GM18508 (cell line): ENCODE measurements at regions not wholly inside any gene's neighbourhood (a gene's known extent, or its start where the extent isn't known, plus 50 kb on each side); places are given as distances from the start of the nearest gene placed in this dataset.
A peak's percentile ranks its signal among the peaks of the same experiment; 100 is the strongest.

Source experiments
- ATAC-seq: cut with Tn5 transposase; IDR thresholded peaks from one replicate; pipeline ENCODE4 v1.9.1; 2021; ENCODE audit warnings: moderate number of reproducible peaks; ENCODE audit not compliant: insufficient read depth, unreplicated experiment

DNA sequence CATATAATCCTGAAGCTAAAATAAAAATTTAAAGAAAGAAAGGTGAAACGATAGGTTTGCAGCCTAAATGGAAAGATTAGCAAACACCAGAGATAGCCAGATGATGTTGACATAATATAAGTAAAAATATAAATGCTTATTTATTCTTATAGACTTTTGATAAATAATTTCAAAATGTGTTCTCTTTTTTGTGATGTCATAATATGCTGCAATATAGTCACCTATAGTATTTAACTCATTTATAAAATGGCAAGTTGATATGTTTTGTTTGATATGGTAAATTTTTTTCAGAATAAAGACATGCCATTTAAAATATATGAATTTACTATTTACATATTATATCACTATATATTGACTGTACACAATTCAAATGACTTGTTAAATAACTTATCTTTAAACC lies 813.4 kb downstream of the LRFN5 start:
- no peak for ATAC-seq

DNA sequence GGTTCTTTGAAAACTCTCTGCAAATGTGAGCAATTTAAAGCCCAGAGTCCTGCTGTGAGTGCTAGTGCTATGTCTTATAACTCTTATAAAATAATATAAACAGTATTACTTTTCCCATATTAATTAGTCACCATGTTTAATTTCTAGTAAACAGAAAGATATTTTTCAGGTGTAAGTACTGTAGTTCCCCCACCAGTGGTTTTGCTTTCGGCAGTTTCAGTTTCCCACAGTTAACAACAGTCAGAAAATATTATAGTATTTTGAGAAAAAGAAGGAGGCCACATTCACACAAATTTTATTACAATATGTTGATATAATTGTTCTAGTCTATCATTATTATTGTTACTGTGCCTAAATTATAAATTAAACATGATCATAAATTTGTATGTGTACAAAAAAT lies 800.5 kb downstream of the LRFN5 start:
- no peak for ATAC-seq

DNA sequence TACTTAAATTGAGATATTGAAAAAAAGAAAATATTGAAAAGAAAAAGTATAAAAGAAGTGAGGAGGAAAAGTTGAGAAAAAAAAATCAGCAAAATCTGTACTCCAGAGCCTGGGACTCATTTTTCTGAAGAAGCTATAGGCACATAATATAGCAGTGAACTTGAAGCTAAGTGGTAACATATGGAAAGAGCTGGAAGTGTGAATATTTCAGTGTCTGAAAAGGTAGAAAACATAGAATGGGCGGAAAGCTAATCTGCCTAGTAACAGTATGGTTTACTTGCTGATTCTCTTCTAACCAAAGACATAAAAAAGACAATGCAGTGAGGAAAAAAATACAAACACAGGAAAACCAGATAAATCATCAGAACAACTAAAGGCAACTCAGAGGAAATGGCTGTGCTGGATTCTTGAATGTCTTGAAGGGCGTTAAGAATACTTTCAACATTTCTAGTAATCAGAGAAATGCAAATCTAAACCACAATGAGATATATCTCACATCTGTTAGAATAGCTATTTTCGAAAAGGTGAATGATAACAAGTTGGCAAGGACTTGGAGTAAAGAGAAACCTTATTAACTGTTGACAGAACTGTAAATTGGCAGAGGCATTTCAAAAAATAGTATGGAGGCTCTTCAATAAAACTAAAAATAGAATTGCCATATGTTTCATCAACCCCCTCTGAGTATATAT lies 784.6 kb downstream of the LRFN5 start:
- no peak for ATAC-seq

DNA sequence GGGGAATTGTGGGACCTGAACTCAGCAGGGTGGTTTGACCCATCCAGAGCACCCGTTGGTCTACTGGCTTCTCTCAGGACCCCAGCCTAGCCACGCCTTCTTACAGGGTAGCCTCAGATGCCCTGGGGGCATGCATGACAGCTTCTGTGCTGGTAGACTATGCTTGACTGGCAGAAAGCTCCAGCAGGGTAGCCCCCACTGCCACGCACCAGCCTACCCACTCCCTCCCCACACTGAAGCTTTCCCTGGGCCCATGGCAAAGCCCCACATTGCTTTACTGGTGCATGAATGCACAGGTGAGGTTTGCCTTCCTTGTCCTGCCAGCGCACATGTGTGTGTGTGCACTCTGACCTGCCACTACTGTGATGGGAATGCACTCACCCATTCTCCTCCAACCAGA lies 772.2 kb downstream of the LRFN5 start:
- ATAC-seq = no peak

DNA sequence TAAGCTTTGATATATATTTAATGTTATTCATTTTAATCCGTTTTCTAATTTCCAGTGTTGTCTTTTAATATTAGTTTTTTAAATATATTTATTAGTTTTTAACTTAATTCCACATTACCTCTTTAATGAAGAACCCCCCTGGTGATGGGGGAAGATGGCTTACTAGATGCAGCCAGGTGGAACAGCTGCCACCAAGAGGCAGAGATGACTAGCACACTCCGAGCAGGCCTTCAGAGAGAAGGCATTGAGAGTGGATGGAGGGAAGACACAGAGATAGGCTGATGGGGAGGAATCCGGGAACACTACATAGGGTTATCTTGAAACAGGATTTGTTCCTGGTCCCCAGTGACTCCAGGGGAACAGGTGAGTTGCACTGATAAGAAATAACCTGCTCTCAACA lies 771.6 kb downstream of the LRFN5 start:
- ATAC-seq = no peak

DNA sequence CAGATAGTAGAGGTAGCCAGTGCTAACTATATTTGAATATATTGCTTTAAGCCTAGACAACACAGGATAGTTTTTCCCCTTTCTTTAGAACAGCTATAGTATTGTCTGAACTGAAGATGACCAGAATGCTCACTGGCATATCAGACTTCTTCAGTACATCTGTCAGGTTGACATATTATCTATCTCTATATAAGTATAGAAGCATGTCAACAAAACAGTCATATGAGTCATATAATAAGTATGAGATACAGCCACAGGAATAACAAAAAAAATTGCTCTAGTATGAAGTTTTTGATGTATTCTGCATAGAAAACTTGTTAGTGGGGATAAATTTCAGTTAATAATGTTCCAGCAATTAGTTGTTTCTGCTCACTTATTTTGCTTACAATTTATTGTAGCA lies 767.7 kb downstream of the LRFN5 start:
- ATAC-seq = no peak

DNA sequence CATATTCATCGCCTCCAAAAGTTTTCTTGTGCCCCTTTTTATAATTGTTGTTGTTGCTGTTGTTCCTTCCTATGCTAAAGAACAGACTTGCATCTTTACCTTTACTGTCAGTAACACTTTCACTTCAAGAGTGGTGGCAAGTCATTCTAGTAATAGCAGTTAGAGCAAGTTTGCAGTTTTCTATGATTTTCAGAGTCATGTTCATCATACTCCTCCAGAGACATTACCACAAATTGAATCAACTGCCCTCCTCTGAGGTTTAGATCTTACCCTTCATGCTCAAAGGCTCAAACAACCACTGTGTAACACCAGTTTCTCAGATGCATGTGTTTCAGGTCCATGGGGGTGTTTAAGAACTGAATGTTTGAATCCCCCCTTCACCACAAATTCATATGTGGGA lies 763.4 kb downstream of the LRFN5 start:
- ATAC-seq = no peak

DNA sequence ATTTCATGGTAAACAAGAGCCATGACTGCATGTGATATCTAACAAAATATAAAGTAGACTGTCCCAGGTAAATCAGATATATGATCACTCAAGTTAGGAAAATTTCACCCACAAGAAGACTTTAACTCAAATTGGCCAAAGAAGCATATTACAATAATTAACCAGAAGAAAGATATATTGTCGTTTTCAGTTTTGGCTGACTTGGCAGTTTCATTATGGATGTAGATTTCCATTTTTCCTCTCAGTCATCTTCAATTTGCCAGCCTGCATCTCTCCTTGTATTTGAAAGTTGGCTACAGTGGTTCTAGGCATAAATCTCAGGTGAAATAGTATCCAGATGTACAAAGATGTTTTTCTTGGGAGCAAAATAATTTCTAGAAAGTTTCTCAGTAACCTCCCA lies 761.6 kb downstream of the LRFN5 start:
- no peak for ATAC-seq

DNA sequence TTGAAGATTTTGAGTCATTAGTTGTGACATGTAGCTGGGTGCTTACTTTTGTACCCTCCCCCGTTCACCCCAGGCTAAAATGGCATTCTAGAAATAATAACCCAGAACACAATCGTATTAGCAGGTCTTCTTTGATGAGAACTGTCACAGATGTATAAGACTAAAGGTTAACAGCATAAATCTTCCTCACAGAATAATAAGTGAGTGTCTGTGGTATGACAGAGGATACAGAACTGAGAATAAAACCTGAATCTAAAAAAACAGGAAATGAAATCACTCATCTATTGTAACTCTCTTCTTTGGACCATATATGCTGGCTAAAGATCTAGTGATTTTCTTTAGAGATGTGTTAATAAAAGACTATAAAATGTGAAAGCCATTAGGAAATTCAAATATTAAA lies 746.6 kb downstream of the LRFN5 start:
- ATAC-seq = peak; percentile 83

DNA sequence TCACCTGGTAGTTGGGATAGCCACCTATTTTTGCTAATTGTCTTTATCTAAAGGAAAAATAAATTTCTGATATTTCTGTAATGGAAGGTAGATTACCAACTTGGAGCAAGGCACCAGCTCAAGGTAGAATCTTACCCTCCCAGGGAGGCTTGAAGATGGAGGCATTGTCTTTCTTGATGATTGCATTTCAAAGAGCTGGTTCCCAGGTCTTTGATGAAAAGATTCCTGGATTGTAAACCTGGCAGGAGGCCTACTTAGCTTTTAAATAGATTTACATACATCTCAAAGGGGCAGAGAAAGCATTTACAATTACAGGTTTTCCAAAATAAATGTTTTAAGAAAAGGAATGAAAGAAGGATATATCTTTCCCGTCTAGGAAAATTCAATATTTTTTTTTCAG lies 729.2 kb downstream of the LRFN5 start:
- no peak for ATAC-seq

DNA sequence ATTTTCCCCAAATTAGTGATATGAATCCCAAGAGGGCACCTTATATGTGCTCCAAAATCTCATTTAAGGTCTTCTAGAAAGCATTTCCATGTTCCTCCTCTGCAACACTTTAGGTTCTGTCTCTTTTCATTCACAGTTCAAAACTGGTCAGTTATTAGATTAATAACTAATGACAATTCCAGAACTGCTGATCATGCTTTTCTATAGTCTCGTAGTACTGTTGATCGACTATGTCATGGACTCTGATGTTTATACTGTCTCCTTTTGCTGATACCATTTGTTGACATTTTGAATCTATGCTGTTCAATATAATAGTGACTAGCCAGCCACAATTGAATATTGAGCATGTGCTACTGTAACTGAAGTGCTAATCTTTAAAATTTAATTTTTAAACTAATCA lies 728.3 kb downstream of the LRFN5 start:
- ATAC-seq = no peak

DNA sequence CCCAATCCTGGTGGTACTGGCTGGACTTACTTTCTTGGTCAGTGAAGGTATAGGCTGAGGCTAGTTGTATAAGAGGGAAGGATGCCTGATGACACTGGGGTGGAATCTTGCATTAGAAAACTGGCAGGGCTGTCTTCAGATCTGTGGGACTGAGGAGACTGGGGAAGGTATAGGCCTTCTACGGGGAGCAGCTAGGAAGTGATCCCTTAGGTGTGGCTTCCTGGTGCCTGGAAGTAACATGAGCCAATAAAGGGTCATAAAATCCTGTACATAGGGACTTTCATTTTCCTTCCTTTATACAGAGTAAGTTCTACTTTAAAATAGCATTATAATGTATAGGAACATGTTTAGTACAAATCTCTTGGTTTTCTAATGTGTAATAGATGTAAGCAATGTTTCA lies 716.8 kb downstream of the LRFN5 start:
- ATAC-seq = no peak

DNA sequence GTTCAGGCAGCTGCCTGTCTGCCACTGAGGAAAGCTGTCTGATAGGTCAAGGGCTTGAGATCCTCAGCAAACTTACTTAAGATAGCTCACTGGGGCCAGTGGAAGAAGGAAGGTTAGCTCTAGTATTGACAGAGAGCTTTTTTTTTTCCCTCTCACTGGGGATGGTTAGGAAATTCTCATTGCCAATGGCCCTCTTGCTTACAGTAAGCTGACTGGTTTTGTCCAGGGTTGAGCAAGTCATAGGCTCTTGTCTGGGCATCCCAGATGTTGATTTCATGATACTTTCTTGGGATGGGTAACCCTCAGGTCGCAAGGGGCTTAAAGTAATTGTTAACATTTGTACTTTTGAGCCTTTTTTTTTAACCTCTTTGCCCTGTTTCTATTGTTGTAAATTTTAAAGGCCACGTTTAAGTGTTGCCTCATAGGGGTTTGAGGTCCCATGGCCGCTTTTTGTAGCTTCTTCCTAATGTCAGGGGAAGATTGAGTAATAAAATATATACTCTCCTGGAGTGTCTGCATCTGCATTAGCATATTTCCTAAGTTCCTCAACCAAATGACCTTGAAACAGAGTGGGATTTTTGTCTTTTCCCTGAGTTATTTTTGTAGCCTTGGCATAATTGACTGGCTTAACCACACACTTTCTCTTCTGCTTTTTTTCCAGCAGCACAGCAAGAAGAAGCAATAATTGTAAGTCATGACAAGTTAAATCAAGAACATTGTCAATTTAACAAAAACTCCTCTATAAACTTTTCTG lies 716.0 kb downstream of the LRFN5 start:
- ATAC-seq = no peak

DNA sequence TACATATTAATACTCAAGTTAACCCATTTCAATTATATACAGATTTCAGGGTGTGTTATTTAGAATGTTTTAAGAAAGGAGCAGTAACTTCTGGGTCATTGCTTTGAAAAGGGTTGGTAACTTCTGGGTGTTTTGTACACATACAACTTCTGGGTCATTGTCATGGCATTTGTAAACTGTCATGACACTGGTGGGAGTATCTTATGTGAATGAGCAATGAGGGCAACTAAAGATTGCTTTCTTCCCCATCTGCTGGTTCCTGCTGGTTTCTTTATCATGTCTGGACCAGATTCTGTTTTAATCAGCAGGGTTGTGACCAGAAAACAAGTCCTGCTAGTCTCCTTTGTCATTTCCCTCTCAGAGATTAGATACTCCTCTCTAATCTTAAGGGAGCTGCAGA lies 713.3 kb downstream of the LRFN5 start:
- ATAC-seq = no peak

DNA sequence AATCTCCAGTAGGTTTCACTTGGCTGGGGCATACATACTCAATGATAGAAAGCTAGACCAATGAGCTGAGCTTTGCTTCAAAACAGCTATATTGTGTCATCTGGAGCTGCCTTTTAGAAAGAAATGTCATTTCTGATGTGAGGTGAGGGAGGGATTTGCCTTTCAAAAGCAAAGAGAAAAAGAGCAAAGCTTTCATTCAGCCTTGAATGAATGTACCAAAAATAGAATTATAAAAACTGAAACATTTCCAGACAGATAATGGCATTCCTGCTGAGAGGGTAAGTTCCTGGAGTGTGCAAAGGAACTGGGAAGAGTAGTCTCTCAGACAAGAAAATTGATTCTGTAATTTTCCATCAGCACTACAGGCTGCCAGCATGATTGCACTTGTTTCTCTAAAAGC lies 710.0 kb downstream of the LRFN5 start:
- ATAC-seq = no peak

DNA sequence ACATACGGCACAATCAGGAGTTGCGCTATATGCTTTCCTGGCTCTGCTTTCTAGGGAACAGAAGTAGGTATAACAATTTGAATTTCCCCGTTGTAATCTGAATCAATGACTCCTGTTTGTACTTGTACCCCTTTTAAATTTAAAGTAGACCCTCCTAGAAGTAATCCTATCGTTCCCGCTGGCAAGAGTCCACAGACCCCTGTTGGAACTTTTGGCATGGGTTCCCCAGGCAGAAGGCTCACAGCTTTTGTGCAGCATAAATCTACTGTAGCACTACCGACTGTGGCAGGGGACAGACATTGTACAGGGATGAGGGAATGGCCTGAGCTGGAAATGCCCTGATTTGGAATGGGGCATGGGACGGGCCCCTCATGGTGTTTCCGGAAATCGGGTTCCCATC lies 705.2 kb downstream of the LRFN5 start:
- ATAC-seq = no peak

DNA sequence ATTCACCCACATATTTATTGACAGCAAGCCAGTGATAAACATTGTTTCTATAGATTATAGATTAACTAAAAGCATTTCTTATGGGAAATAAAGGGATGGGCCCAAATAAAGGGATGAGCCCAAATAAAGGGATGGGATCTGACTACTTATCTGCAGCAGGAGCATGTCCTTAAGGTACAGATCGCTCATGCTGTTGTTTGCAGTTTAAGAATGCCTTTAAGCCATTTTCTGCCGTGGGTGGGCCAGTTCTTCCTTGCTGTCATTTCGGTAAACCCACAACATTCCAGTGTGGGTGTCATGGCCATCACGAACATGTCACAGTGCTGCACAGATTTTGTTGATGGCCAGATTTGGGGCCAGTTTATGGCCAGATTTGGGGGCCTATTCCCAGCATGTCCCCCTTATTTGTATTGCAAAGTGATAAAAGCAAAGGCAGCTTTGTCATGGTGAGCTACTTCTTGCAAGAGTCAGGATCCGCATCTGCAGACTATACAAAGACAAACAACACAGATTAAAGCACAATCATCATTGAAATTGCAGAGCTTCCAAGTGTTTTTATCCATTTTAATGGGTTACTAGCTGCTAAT lies 700.7 kb downstream of the LRFN5 start:
- no peak for ATAC-seq

DNA sequence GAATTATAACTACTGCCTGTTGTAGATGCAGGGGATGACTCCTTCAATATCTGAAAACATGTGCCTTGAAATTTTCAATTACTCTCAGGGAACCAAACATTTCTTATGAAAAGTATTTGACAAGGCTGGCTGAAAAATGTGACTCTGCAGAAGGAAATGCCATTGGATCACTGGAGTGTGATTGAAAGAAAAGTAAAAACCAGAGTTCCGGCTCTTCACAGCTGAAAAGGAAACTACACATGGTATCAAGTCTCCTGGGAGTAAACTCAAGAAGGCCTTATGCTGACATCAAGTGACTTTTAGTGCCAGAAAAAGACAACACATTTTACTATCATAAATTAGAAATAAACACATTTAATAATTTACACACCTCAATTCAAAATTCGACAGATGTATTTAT lies 693.0 kb downstream of the LRFN5 start:
- peak; percentile 97 for ATAC-seq

DNA sequence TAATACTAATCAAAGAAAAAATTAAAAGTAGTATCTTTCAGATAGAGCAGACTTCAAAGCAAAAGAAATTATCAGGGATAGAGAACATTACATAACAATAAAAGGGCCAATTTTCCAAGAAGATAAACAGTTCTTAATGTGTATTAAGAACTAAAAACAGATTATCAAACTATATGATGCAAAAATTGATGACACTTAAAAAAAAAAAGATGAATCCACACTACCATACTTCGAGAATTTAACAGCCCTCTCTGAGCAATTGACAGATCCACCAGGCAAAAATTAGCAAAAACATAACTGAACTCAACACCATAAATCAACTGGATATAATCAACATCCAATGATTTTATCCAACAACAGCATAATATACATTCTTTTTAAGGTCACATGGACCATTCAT lies 686.5 kb downstream of the LRFN5 start:
- ATAC-seq = no peak

DNA sequence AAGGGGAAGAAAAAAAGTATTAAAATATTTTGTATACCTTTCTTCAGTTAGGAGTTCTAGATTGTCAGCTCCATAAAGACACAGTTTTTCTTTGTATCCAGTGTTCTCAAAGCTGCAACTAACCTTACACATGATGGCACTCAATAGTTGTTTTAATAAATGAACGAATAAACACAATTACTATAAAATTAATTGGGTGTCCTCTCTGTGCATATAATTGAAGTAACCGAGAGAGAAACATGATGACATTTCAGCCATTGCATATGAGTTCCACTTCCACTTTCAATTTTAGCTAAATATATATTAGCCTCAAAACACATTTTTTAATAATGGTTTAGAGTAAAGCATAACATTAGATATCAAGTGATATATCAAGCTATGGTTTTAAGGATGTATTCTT lies 671.2 kb downstream of the LRFN5 start:
- ATAC-seq = no peak

DNA sequence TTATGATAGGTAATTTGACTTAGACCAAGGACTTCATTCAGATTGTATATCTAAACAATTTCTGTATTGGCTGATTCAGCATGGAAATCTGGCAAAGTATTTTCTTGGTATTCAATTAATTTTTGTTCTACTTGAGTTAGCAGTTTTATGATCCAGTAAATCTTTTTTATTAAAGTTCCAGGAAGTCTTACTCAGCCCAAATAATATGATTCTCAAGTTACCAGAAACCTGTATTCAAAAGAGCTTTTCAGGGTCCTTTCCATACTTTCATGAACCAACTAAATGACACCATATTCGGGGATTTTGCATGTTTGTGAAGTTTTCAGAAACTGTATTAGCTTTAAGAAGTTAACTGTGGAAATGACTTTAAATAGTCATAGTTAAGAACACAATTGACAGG lies 662.6 kb downstream of the LRFN5 start:
- ATAC-seq = no peak

DNA sequence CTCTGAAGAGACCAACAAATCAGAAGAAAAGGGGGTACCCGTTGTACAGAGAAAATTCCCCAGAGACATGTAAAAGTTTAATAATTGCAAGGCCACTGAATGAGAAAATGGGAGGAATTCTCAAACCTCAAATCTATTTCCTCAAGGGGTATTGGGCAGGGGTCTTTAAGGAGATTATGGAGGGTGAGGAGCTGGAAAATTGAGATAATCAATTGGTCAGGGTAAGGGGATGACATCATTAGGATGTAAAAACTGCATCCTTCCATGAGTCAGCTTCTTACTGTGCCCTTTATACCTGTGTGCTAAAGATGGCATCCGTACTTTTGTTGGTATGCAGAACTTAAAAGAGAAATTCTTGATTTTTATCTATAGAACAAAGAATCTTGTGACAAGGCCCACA lies 641.5 kb downstream of the LRFN5 start:
- no peak for ATAC-seq
